ENCODE measurements at regions not wholly inside any gene's neighbourhood (a gene's known extent, or its start where the extent isn't known, plus 50 kb on each side); places are given as distances from the start of the nearest gene placed in this dataset.

DNA sequence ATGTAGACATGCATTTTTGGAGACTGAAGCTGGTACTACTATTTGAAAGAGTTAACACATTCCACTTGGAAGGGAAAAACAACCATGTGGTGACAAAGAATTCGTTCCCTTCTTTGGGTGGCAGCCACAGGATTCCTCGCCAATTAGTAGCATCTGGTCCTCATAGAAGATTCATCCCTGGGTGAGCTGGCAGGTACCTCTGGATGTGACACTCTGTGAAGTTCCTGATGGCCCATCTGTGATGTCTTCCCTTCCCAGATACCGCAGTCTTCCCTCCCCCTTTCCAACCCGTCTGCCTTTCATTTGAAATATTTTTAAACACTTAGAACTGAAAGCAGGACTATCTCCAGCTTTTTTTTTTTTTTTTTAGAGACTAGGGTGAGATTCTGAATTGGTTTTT lies 569.5 kb downstream of the TYW1 start:
- FAIRE-seq, result no peak

DNA sequence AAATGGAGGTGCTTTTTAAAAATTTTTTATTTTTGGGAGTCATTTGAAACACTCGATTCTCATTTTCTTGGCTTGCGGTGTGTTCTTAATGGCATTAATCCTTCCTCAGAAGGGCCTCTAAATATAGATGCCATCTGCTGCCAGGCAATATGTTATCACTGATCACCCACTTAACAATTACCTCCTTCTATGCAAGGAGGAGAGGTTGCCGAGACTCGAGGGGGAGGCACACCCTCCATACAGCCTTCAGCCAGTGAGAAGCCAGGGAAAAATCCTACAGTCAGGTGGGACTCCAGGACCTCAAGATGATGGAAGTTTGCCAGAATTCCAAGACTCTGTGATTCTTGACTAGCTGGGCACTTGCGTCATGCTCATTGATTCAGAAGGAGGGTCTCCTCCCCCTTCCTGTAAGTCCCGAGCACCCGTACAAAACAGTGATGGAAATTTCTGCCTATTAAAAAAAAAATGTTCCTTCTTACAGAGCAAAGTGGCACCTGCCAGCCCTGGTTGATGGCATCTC lies 574.5 kb downstream of the TYW1 start:
- no peak for FAIRE-seq

DNA sequence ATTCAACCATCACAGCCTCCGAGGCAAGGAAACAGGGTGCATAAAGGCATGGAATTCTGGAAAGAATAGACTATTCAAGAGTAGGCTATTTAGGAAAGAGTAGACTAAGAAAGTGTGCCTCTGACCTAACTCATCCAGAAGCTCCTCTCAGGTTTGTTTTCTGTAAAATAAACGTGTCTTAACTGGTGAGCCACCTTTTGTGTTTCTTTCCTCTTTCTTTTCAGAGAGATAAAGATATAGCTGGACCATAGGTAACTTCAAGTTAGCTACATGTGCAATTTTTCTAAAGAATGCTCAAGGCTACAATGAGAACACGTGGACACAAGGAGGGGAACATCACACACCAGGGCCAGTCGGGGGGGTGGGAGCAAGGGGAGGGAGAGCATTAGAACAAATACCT lies 577.0 kb downstream of the TYW1 start:
- FAIRE-seq, result no peak

DNA sequence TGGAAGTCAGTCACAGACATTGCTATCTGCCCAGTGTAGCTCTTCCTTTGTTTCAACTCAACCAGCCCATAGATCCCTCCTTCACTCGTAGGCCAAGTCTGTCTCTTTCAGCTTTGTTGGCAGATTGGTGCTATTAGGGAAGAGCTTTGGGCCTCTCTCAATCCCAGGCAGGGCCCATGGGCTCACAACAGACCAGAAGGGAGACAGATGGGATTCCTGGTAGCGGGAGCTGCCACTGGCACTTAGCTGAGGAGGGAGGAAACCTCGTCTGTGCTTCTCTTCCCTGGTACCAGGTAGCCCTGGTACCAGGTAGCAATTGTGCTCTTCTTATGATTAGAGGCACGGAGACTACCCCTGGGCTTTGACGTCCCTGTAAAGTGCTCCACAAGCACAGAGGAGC lies 592.0 kb downstream of the TYW1 start:
- FAIRE-seq, result no peak

DNA sequence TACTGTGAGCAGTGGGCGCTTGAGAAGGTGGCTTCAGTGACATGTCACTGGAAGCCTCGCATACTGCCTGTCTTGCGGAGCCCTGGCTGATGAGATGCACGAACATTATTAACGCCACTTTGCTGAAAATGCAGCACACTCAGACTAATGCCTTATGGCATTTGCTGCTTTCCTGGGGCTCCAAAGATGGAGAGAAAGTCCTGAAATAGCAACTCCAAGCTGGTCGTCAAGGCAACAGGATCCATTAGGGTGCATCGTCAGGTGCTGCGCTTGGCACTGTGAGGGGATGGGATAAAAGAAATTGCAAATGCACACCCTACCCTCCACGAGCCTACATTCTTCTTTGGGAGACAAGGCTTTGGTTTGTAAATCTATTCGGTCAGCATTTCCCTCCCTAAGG lies 592.5 kb downstream of the TYW1 start:
- no peak for FAIRE-seq

DNA sequence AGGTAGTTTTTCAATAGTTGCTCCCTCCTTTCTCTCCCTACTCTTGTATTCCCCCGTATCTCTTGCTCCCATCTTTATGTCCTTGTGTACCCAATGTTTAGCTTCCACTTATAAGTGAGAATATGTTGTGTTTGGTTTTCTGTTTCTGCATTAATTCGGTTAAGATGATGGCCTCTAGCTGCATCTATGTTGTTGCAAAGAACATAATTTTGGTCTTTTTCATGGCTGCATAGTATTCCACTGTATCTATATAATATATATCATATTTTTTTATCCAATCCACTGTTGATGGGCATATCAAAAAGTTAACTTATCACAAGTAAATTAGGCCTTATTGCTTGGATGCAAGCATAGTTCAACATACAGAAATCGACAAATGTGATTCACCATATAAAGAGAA lies 594.0 kb downstream of the TYW1 start:
- FAIRE-seq, result no peak

DNA sequence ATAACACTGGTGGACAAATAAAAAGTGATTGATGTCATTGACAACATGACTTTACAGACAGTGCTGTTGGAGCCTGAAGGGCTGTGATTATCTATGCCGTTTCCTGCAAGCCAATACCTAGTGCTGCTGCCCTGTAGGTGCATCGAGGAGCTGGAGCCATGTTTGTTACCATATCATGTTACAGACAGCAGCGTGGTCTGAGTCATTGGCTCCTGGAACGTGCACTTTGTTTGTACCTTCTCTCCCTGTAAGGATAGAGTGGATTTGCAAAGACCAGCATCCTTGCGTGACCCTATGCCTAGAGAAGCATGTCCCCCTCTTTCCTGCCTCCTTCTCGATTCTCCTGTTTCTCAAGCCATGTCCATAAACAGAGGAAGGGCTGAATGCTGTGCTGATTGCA lies 597.2 kb downstream of the TYW1 start:
- FAIRE-seq, result no peak

DNA sequence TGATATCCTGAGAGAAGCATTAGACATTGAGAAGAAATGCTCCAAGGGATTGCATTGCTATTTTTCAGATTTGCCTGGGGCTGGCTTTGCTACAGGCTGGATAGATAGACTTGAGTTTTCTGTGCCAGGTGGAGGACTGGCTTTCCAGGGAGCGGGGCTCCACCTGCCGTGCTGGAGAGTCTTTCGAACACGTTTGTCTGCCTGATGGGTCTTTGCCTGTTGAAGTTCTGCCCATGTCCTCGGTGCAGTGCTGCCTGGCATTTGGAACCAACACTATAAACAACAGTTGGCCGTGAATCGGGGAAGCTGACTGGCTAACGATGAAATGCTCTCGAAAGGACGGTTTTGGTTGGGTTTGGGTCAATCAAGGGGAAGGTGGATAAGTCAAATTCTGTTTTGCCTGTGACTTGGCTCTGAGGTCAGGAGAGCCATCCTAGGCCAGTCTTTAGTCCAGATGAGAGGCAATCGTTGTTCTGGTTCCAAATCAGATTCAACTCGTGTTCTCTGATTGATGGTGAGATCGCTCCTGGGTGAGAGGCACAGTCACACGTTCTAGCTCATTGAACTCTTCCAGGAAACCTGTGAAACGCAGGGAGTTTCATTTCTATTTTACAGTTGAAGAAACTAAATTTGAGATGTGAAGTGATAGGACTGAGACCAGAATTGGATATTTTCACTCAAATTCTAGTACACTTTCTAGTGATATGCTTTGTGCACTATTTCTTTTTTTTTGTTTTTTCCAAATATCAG lies 599.0 kb downstream of the TYW1 start:
- FAIRE-seq, result no peak

DNA sequence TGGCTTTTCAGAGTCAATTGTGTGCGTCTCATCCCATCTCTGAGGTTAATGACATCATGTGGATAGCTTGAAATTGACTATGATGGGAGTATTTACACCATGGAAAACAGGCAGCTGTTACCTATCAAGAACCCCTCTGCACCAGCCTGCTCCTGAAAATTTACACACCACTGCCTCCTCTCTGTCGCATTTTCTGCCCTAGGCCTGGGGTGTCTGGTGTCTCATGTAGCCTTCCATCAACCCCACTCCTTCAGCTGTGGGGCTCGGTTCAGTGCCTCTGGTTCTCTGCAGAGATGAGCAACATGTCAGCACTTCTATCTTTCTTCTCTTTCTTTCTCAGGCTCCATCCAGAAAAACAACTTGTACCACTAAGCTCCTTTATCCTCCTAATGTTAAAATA lies 600.5 kb downstream of the TYW1 start:
- no peak for FAIRE-seq

DNA sequence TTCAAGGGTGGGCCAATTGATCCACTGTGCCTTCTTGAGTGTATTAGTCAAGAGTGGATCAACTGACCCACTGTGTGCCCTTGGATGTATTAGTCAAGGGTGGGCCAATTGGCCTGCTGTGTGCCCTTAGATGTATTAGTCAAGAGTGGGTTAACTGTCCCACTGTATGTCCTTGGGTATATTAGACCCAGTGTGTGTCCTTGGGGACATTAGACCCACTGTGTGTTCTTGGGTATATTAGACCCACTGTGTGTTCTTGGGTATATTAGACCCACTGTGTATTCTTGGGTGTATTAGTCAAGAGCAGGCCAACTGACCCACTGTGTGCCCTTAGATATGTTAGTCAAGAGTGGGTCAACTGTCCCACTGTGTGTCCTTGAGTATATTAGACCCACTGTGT lies 601.8 kb downstream of the TYW1 start:
- FAIRE-seq, result no peak

DNA sequence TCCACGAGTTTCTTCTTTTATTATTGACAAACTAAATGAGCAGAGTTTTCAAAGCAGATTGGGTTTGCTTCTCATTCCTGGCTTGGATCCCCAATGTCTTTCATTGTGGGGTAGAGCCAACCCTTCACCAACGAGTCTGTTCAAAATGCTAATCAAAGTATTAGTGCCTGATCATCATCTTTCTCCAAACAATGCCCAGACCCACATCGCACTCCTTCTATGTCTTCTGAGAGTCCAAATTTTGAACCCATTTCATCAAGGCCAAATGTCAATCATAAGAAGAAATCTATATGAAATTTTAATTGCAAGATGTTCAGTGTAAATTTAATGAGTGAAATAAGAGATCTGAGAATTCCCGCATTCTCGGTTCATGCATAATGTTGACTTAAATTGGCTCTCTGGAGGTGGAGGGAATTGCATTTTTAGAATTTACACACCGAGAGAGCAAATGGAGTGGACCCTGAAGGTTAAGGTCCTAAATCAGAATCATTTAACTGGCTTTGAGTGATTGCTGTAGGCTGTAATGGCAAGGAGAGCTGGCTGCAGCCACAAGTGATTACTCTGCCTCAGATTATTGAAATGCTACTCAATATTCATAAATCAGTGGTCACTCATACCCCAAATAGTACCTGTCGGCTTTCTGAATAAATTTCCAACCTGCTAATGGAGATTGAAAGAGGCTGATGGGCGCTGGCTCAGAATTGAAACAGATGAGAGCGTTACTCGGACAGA lies 602.9 kb downstream of the TYW1 start:
- FAIRE-seq, result no peak

DNA sequence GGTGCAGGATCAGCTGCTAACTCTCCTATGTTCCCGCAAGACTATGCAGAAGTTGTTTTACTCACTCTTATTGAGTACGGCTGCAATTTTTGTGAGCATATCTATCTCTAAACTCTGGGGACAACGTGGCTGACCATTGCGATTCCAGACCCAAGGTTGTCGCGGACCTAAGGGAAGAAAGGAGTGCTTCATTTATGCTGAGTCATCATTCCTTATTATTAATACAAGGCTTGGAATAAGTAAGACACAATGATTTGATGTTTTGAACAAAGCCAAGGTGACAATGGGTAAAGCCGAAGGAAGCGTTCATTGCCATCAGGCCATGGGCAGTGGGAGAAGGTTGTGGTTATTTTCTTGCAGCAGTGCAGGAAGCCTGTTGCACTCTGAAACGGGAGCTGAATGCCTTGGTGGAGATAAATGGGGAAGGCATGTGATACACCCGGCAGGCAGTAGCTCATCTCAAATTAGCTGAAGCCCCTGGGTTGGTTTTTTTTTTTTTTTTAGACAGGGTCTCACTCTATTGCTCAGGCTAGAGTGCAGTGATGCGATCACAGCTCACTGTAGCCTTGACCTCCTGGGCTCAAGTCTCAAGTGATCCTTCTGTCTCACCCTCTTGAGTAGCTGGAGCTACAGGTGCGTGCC lies 605.7 kb downstream of the TYW1 start:
- FAIRE-seq, result no peak

DNA sequence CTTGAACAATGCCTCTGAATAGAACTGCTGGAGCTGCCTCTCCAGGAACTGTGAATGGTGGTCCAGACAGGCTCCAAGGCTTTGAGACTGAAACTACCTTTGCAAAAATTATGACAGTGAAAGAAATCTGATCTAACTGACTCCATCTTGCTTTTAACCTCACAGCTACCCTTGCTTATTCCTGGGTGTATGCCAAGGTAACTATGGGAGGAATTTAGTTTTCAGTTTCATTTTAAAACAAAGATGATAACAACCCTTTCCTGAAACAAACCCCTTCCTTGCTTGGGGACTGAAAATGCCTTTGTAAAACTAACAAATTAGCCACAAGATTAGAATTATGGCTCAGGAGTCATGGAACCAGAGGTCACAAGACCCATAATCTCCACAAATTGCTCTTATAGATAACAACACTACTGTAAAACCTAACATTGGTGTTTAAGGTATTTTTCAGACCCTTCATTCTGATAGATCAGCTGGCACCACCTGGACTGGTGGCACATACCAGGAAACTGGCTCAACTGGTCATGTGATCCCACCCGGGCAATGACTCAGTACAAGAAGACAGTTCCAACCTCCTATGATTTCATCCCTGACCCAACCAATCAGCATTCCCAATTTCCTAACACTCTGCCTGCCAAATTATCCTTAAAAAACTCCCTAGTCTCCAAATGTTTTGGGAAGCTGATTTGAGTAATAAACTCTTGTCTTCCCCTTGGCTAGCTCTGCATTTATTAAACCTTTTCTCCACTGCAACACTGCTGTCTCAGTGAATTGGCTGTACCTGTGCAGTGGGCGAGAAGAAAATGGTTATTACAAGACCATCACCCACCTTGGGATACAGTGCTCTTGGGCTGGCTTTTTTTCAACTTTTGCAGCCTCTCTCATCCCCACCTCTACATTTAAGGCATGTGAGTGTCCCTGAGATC lies 608.1 kb downstream of the TYW1 start:
- FAIRE-seq, result no peak

DNA sequence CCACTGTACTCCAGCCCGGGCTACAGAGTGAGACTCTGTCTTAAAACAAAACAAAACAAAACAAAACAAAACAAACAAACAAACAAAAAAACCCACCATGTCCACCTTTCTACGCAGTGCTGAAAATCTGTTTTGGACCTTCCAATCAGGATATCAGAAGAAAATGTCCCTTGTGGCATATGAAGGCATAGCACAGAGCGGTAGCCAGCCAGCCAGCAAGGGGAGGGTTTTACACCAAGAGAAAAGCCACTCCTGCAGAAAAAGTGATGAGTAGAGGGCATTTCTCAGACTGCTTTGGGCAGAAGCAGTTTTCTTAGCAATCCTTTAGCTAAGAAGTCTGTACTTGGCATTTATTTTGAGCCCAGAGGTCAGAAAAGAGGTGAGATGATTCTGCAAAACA lies 612.2 kb downstream of the TYW1 start:
- FAIRE-seq, result no peak

DNA sequence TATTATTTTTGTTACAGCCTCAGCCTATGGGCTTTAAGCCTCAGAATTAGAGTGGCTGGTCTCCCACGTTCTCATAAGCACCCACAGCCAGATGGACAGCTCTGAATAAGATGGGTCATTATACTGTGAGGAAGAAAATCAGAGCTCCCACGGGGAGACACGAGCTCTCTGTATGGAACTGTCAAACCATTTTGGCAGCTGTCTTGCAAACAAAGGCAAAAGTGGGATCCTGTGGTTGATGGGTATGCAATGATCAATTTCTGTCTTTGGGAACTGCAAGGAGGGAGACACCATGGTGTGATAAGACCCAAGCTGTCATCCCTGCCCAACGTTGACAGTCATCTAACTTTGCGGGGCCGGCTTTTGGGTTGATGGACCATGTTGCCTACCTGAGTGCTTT lies 614.3 kb downstream of the TYW1 start:
- no peak for FAIRE-seq

DNA sequence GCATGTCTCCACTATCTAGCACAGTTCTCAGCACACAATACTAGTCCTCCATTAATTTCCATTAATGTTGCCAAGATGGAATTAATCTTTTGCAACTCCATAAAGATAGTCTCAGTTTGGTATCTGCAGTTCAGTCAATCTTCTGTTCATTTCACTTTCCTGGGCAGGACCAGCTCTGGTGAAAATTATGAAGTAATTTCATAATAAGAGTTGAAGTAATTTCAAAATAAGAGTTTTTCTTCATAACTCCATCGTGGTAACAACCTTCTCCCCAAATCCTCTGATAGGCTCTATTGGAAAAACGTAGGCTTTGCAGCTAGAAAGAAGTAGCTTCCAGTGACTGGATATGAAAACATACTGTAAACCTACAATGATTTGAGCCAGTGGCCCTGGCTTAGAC lies 618.2 kb downstream of the TYW1 start:
- FAIRE-seq, result no peak

DNA sequence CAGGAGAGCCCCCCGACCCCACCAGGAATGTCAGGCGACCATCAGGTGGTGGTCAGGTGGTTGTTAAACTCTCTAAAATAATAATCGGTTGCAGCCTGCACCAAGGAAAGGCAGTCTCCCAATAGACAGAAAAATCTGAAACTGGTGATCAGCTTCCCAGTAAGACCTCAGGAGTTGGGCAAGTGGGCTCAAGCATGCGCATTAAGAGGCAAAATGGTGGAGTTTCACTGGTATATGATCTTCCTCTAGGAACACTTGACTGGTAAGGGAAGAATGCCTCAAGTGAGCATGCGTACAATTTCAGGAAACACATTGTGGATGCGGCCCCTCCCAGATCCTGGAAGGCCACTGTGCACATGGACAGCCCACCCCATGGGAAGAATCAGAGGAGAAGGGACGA lies 619.9 kb downstream of the TYW1 start:
- FAIRE-seq, result no peak

DNA sequence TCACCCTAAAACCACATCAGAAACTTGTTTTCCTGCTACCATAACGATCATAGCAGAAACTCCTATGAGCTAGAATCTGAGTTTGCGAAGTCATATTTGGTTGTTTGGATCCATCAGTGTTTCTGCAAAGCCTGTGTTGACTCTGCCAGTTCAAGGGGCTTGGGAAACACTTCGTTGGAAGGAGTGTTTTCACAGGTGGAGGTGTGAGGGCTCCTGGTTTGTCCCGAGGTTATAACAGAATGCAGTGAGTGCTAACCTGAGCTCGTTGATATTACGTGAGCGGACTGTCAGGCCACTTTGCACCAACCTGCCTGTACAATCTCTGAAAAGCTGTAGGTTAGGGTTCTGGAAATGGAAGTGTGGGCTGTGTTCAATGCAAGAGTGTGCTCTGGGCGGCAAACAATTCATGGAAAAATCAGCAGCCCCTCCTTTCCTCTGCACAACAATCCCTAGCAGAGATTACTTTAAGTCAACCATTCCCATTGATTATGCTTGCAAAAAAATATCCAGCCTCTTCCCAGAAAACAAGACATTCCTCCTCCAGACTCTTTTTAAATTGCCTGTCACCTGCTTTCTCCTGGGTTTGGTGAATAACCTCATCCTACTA lies 622.0 kb downstream of the TYW1 start:
- FAIRE-seq, result no peak

DNA sequence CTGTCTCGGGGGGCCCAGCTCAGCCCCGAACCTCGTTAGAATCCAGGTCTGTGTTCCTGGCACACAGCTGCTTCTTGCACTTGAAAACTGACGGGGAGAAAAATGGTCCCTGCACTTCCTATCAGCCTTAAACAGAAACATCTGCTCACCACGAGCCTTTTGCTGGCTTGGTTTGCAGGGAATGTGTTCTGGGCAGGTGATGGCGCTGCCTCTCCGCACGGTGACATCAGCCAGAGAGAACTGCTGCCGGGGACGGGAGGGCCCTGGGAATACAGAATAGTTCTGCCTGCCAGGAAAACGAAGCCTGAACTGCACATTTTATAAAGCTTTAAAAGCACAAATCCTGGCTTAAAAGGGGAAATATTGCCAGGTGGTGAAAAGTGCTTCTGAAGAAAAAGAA lies 622.5 kb downstream of the TYW1 start:
- FAIRE-seq, result no peak

DNA sequence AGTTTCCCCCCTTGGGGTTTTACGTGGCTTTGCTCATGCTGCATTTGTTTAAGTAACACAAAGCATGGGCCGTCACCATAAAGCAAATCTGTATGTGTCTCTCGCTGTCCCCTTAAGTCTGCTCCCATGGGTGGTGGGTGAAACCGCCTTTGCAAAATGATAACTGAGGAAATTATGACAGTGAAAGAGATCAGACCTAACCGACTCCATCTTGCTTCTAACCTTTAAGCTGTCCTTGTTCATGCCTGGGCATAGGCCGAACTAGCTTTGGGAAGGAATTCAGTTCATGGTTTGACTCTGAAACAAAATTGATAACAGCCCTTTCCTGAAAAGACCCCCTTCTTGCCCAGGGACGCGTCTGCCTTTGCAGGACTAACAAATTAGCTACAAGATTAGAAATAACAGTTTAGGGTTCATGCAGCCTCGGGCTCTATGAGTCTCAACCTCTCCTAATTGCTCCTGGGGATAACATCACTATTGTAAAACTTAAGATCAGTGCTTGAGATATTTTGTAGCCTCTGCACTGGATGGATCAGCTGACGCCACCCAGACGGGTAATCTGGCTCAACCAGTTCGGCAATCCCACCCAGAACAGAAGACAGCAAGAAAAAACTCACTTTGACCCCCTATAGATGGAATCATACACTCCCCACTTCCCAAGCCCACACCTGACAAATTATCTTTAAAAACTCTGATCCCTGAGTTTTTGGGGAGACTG lies 623.7 kb downstream of the TYW1 start:
- FAIRE-seq, result no peak

DNA sequence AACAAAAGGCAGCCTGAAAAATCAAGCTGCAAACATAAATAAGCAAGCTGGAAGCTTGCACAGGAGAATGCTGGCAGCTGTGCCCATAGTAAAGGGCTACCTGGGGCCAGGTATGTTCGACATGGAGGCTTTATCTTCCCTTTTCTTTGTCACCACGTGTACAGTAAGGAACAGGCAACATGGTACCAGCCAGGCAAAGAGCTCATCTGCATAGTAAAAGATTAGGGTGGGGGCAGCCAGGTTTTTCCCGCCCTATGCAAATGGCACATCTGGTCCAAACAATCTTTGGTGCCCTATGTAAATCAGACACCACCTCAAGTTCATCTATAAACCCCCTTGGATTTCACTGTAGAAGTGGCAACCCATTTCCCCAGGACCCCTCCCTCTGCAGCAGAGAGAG lies 625.1 kb downstream of the TYW1 start:
- no peak for FAIRE-seq

DNA sequence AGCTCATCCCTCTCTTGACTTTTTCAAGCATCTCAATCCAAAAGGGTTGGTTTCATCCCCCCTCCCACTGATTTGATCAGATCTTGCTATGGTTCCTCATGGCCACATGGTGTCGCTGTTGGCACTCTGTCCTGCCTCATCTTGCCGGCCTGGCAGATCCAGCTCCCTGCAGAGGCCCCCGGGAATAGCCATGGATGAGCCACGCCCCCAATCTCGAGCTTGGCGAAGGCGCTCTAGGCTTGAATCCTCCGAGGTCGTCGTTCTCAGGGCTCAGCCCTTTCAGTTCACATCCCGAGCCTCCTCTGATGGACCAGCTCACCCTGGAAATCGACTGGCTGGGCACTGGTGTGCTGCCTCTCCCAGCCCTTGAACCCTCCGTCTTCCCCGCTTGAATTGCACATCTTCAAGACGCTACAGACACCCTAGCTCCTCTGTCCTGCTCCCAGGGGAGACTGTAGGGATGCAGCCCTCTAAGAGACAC lies 628.7 kb downstream of the TYW1 start:
- no peak for FAIRE-seq
